OCI-LY3 (cell line): ENCODE measurements at regions not wholly inside any gene's neighbourhood (a gene's known extent, or its start where the extent isn't known, plus 50 kb on each side); places are given as distances from the start of the nearest gene placed in this dataset.

ENCODE experiments used
- CTCF ChIP-seq: fragments of 200-600, 300-600 bp; sonication (generic); IDR thresholded peaks from 2 replicates; pipeline ENCODE4 v1.5.1; 2014; ENCODE audit warnings: antibody characterized with exemption, low read length, low read depth
- EZH2phosphoT487 ChIP-seq: fragments of 200-600 bp; shearing (Covaris generic); IDR thresholded peaks from 2 replicates; pipeline ENCODE4 v1.6.1; 2018; ENCODE audit warnings: antibody characterized with exemption, mixed run types, low read depth

- TF ChIP-seq CTCF (no peak), EZH2phosphoT487 (no peak)
Observed at GRCh38 chr5:4185127-4185526, 589.5 kb downstream of the IRX1 start.
